Endothelial cell of umbilical vein (primary cell): ENCODE measurements at regions not wholly inside any gene's neighbourhood (a gene's known extent, or its start where the extent isn't known, plus 50 kb on each side); places are given as distances from the start of the nearest gene placed in this dataset.

Experiments used
- BruUV-seq: library from RNA; stranded (reverse); fragments of 400-500 nt; replicated peaks from 2 replicates; lab custom pipeline; 2021; lab: Mats Ljungman, UMichigan
- CTCF ChIA-PET: fragments of 300-600, 350-600 bp; sonication (Branson Sonifier 250); formaldehyde crosslinking; loops from one replicate; lab custom pipeline; 2021; ENCODE audit warnings: antibody characterized with exemption, inconsistent platforms; lab: Charles Lee
- POLR2A ChIA-PET: fragments of 300-600, 350-600 bp; sonication (Branson Sonifier 250); formaldehyde crosslinking; loops from one replicate; lab custom pipeline; 2021; ENCODE audit warnings: antibody characterized with exemption, inconsistent platforms; lab: Charles Lee
- DNase-seq: peaks from one replicate; pipeline ENCODE4 v3.0.0-alpha.2; 2011; ENCODE audit warnings: low read depth, low spot score
- FAIRE-seq: peaks from 2 replicates; lab custom pipeline; 2011; peaks lifted over from hg19 to GRCh38; lab: Jason Lieb, UNC
- H2AFZ ChIP-seq: 2 replicates; pipeline ENCODE4 v1.6.0; 2012; ENCODE audit warnings: low read depth, low read length, control low read depth, inconsistent platforms
- H3K27ac ChIP-seq: 2 replicates; pipeline ENCODE4 v1.5.1; 2011; ENCODE audit warnings: low read depth, mild to moderate bottlenecking, control low read depth, low read length, moderate library complexity; ENCODE audit not compliant: insufficient read depth
- H3K27me3 ChIP-seq, 2 experiments: 2 replicates each; pipeline versions ENCODE4 v1.6.0 to v1.6.1; 2011; ENCODE audit warnings: low read length in 2 of 2, mixed read lengths in 1 of 2; ENCODE audit not compliant: control insufficient read depth in 2 of 2, insufficient read depth in 2 of 2
- H3K36me3 ChIP-seq, 2 experiments: 2 replicates in 1 of 2; 3 replicates in 1 of 2; pipeline ENCODE4 v1.5.1; 2011; ENCODE audit warnings: low read length in 2 of 2, mild to moderate bottlenecking in 1 of 2, moderate library complexity in 1 of 2; ENCODE audit not compliant: control insufficient read depth in 2 of 2, insufficient read depth in 2 of 2; ENCODE audit errors: extremely low read depth in 1 of 2
- H3K4me1 ChIP-seq: 3 replicates; pipeline ENCODE4 v1.5.1; 2011; ENCODE audit warnings: mild to moderate bottlenecking, low read length; ENCODE audit not compliant: control insufficient read depth, insufficient read depth; ENCODE audit errors: extremely low read depth
- H3K4me2 ChIP-seq: 2 replicates; pipeline ENCODE4 v1.6.1; 2011; ENCODE audit warnings: low read length, control low read depth, mixed read lengths; ENCODE audit not compliant: insufficient read depth
- H3K4me3 ChIP-seq, 3 experiments: fragments of 200-600 bp in 1 of 3; sonication (generic), shearing (Covaris generic) in 1 of 3; replicated peaks in 1 of 3; 2 replicates each; pipeline ENCODE4 v1.5.1; 2011 to 2016; ENCODE audit warnings: control low read depth in 3 of 3, low read length in 3 of 3, mild to moderate bottlenecking in 2 of 3, inconsistent platforms in 1 of 3, low read depth in 1 of 3, moderate library complexity in 1 of 3; ENCODE audit not compliant: insufficient read depth in 1 of 3
- H3K79me2 ChIP-seq: 2 replicates; pipeline ENCODE4 v1.6.0; 2012; ENCODE audit warnings: low read length, inconsistent platforms; ENCODE audit not compliant: control insufficient read depth, insufficient read depth
- H3K9ac ChIP-seq: replicated peaks from 2 replicates; pipeline ENCODE3; 2011; ENCODE audit warnings: low read length, control low read depth; ENCODE audit not compliant: insufficient read depth; ENCODE audit errors: extremely low read depth
- H3K9me1 ChIP-seq: replicated peaks from 3 replicates; pipeline ENCODE4 v1.6.0; 2011; ENCODE audit warnings: mild to moderate bottlenecking, low read length; ENCODE audit not compliant: control insufficient read depth, insufficient read depth; ENCODE audit errors: extremely low read depth
- H3K9me3 ChIP-seq: replicated peaks from 2 replicates; pipeline ENCODE4 v1.5.1; 2012; ENCODE audit warnings: low read length, inconsistent platforms; ENCODE audit not compliant: control insufficient read depth, insufficient read depth
- H4K20me1 ChIP-seq: replicated peaks from 2 replicates; pipeline ENCODE3; 2011; ENCODE audit warnings: mild to moderate bottlenecking, low read length; ENCODE audit not compliant: control insufficient read depth, insufficient read depth; ENCODE audit errors: extremely low read depth
- EZH2 ChIP-seq: IDR thresholded peaks from 2 replicates; pipeline ENCODE4 v1.6.1; 2012; ENCODE audit warnings: borderline replicate concordance, low read depth, mild to moderate bottlenecking, moderate library complexity, low read length, inconsistent platforms; ENCODE audit not compliant: severe bottlenecking
- GATA2 ChIP-seq: IDR thresholded peaks from 2 replicates; pipeline ENCODE4 v1.7.0; 2011; ENCODE audit warnings: low read depth, mild to moderate bottlenecking, moderate library complexity, mixed read lengths, low read length; ENCODE audit not compliant: insufficient read length, insufficient read depth
- JUN ChIP-seq: IDR thresholded peaks from 2 replicates; pipeline ENCODE4 v1.6.1; 2011; ENCODE audit warnings: borderline replicate concordance, low read depth; ENCODE audit not compliant: insufficient read length, insufficient read depth
- MYC ChIP-seq: IDR thresholded peaks from one replicate; pipeline ENCODE4 v1.6.1; 2011; ENCODE audit warnings: mild to moderate bottlenecking, low read depth, low read length
- POLR2A ChIP-seq: IDR thresholded peaks from 2 replicates; pipeline ENCODE4 v1.6.1; 2012; ENCODE audit warnings: low read depth, mild to moderate bottlenecking, control low read depth, low read length
- dilution Hi-C: fragments of 300-500 bp; cut with MboI; formaldehyde crosslinking; loops from one replicate; pipeline ENCODE4 v1.15.0; 2019; ENCODE audit warnings: low sequenced_read_pairs; ENCODE audit not compliant: extremely low pct_ligation_motif_present
- intact Hi-C: fragments of 100-400 bp; cut with micrococcal nuclease; formaldehyde crosslinking; loops from one replicate; pipeline ENCODE4 v1.10.0; 2022
- TF ChIP-seq, protein P1 (sequence below), 2 donors: IDR thresholded peaks; 1 replicate in 1 of 2; 2 replicates in 1 of 2; pipeline ENCODE4 v1.5.1; 2011; ENCODE audit warnings: low read length in 2 of 2, mild to moderate bottlenecking in 2 of 2, moderate library complexity in 2 of 2, control low read depth in 1 of 2, inconsistent platforms in 1 of 2, low read depth in 1 of 2; ENCODE audit not compliant: insufficient read depth in 1 of 2; ENCODE audit errors: extremely low read depth in 1 of 2

GRCh38 chr1:190616235-190616634, 138.6 kb upstream of the BRINP3 start:
- BruUV-seq, result no TSS peak
- ChIA-PET CTCF (interaction anchor here (0.7 kb wide), 1 partner anchor 24 kb away, joined by 3 read pairs; no protein-coding TSS in a partner anchor), POLR2A (no interaction called here)
- no peaks in the 10 kb centered on the region for H3K79me2 ChIP-seq
- intact Hi-C loops, result no loop called here
- no peak for TF ChIP-seq GATA2
- no peak for TF ChIP-seq EZH2
- TF ChIP-seq, protein P1, sequence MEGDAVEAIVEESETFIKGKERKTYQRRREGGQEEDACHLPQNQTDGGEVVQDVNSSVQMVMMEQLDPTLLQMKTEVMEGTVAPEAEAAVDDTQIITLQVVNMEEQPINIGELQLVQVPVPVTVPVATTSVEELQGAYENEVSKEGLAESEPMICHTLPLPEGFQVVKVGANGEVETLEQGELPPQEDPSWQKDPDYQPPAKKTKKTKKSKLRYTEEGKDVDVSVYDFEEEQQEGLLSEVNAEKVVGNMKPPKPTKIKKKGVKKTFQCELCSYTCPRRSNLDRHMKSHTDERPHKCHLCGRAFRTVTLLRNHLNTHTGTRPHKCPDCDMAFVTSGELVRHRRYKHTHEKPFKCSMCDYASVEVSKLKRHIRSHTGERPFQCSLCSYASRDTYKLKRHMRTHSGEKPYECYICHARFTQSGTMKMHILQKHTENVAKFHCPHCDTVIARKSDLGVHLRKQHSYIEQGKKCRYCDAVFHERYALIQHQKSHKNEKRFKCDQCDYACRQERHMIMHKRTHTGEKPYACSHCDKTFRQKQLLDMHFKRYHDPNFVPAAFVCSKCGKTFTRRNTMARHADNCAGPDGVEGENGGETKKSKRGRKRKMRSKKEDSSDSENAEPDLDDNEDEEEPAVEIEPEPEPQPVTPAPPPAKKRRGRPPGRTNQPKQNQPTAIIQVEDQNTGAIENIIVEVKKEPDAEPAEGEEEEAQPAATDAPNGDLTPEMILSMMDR (IDR thresholded peaks at IDR 0.05; ENCODE audit: extremely low read depth in 1 of 2, insufficient read depth in 1 of 2, low read depth in 1 of 2, low read length in 2 of 2), result no peak
- no peak for TF ChIP-seq POLR2A
- TF ChIP-seq MYC, result no peak
- FAIRE-seq, result no peak
- no peak overlapping the region for H3K4me3 ChIP-seq
- H3K9me3 ChIP-seq, result no peaks in the 10 kb centered on the region
- H3K27ac ChIP-seq, result no peak overlapping the region
- dilution Hi-C loops, result no loop called here
- H3K9ac ChIP-seq, result no peak overlapping the region
- no peak overlapping the region for H3K4me2 ChIP-seq
- no peaks in the 10 kb centered on the region for H3K4me1 ChIP-seq
- DNase-seq, result no peak
- no peaks in the 10 kb centered on the region for H4K20me1 ChIP-seq
- H2AFZ ChIP-seq, result no peak overlapping the region
- no peaks in the 10 kb centered on the region for H3K9me1 ChIP-seq
- H3K36me3 ChIP-seq, result no peaks in the 10 kb centered on the region
- H3K27me3 ChIP-seq, result no peaks in the 10 kb centered on the region

- CTCF ChIA-PET, result interaction anchor here (1.1 kb wide), 1 partner anchor 13 kb away, joined by 4 read pairs; no protein-coding TSS in a partner anchor
- Histone ChIP-seq H3K4me1 (no peaks in the 10 kb centered on the region), H2AFZ (no peak overlapping the region), H3K9ac (no peak overlapping the region), H3K4me2 (no peak overlapping the region), H3K79me2 (no peaks in the 10 kb centered on the region), H3K27ac (no peak overlapping the region), H3K4me3 (no peak overlapping the region), H3K9me3 (no peaks in the 10 kb centered on the region), H3K36me3 (no peaks in the 10 kb centered on the region), H4K20me1 (no peaks in the 10 kb centered on the region), H3K27me3 (no peaks in the 10 kb centered on the region), H3K9me1 (no peaks in the 10 kb centered on the region)
- no peak for DNase-seq
- dilution Hi-C loops, result no loop called here
- intact Hi-C loops, result no loop called here
- POLR2A ChIA-PET, result no interaction called here
- no TSS peak for BruUV-seq
- no peak for FAIRE-seq
- TF ChIP-seq JUN, result no peak
- TF ChIP-seq, protein P1 (IDR thresholded peaks at IDR 0.05; ENCODE audit: extremely low read depth in 1 of 2, insufficient read depth in 1 of 2, low read depth in 1 of 2, low read length in 2 of 2), result no peak
These were observed 142.1 kb upstream of the BRINP3 start for GRCh38 chr1:190619724-190620123.
